ENCODE measurements at regions not wholly inside any gene's neighbourhood (a gene's known extent, or its start where the extent isn't known, plus 50 kb on each side); places are given as distances from the start of the nearest gene placed in this dataset.

DNA sequence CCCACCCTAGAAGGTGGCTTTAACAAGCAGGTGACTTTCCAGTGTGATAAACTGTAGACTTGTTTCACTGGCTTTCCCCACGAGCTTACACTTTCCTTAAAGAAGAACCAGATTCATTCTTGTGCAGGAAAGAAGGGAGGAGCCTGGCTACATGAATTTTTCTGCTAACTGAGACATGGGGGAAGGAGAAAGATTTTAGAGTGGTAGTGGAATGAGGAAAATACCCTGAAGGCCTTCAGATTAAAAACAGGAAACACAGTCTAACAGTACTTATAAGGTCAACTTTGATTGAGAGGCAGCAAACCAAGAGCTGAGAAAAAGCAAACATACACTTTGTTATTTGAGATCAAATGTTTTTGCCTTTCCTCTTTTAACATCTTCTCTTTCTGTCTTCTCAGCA lies 640.9 kb upstream of the PLXNA2 start:
- H3K4me3 ChIP-seq, result no peak overlapping the region
- no peaks in the 10 kb centered on the region for H3K9me3 ChIP-seq
- WGBS, 2 donors (ENCODE audit: low coverage in 1 of 2), result 0% methylated on average over 1 of the region's 1 CpG; no CpG with 5 or more reads in 1 of the 2 donors
- H3K27ac ChIP-seq, result no peak overlapping the region
- no peak for TF ChIP-seq POLR2A (IDR thresholded peaks at IDR 0.05)
- no peak for TF ChIP-seq POLR2AphosphoS5 (IDR thresholded peaks at IDR 0.05)
- TF ChIP-seq, protein P1, sequence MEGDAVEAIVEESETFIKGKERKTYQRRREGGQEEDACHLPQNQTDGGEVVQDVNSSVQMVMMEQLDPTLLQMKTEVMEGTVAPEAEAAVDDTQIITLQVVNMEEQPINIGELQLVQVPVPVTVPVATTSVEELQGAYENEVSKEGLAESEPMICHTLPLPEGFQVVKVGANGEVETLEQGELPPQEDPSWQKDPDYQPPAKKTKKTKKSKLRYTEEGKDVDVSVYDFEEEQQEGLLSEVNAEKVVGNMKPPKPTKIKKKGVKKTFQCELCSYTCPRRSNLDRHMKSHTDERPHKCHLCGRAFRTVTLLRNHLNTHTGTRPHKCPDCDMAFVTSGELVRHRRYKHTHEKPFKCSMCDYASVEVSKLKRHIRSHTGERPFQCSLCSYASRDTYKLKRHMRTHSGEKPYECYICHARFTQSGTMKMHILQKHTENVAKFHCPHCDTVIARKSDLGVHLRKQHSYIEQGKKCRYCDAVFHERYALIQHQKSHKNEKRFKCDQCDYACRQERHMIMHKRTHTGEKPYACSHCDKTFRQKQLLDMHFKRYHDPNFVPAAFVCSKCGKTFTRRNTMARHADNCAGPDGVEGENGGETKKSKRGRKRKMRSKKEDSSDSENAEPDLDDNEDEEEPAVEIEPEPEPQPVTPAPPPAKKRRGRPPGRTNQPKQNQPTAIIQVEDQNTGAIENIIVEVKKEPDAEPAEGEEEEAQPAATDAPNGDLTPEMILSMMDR (IDR thresholded peaks at IDR 0.05), result no peak
- TF ChIP-seq EP300 (IDR thresholded peaks at IDR 0.05), result no peak
- no peaks in the 10 kb centered on the region for H3K27me3 ChIP-seq
- ATAC-seq, result no peak
- H3K36me3 ChIP-seq, result no peaks in the 10 kb centered on the region
- no peaks in the 10 kb centered on the region for H3K4me1 ChIP-seq

DNA sequence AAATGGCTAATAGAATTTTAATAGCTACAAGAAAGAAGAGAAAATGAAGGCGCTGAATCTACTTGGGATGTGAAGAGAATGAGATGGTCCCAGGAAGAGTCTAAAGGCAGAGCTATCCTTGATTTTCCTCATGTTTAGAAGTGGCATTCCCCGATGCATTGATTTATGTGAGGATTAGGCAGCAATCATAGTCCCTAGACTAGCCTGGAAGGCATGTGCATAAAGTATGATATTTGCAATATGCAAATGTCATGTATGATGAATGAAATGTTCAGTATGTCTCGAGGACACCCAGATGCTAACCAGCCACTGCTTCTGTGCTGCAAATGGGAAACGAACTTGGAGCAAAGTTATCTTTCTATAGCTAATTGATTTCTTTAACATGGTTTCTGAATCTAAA lies 641.5 kb upstream of the PLXNA2 start:
- H3K27ac ChIP-seq, result no peak overlapping the region
- no peak for TF ChIP-seq POLR2A (IDR thresholded peaks at IDR 0.05)
- TF ChIP-seq EP300 (IDR thresholded peaks at IDR 0.05), result no peak
- no peak for TF ChIP-seq POLR2AphosphoS5 (IDR thresholded peaks at IDR 0.05)
- TF ChIP-seq, protein P1 (IDR thresholded peaks at IDR 0.05), result no peak

DNA sequence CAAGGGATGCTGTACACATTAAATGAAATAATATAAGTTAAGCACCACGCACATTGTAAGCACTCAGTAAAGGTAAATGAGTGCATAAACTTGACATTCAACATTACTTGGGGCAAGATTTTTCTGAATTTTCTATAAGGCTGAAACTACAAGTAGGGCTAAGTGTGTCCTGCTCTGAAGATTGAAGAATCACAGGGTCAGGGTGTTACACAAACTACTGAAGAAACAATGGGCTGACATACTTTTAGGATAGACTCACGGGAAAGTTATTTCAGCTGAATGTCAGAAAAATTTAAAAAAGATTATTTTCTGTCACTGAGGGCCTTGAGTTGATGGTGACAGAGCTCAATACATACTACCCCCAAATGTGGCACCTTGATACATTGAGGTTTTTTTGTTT lies 644.2 kb upstream of the PLXNA2 start:
- no peaks in the 10 kb centered on the region for H3K36me3 ChIP-seq
- no peak overlapping the region for H3K27ac ChIP-seq
- TF ChIP-seq EP300 (IDR thresholded peaks at IDR 0.05) (no peak), POLR2AphosphoS5 (IDR thresholded peaks at IDR 0.05) (no peak), POLR2A (IDR thresholded peaks at IDR 0.05) (no peak)
- TF ChIP-seq, protein P1 (IDR thresholded peaks at IDR 0.05), result no peak
- no peaks in the 10 kb centered on the region for H3K4me1 ChIP-seq
- no peaks in the 10 kb centered on the region for H3K9me3 ChIP-seq
- no peaks in the 10 kb centered on the region for H3K27me3 ChIP-seq
- WGBS, 2 donors (ENCODE audit: low coverage in 1 of 2), result 79 to 93% methylated on average over 2 of the region's 2 CpGs
- ATAC-seq, result no peak
- H3K4me3 ChIP-seq, result no peak overlapping the region

More for the DNA sequence above, 641.5 kb upstream of the PLXNA2 start:
- Histone ChIP-seq H3K27me3 (no peaks in the 10 kb centered on the region), H3K36me3 (no peaks in the 10 kb centered on the region), H3K4me3 (no peak overlapping the region), H3K9me3 (no peaks in the 10 kb centered on the region), H3K4me1 (no peaks in the 10 kb centered on the region)
- ATAC-seq, result no peak
- WGBS, 2 donors (ENCODE audit: low coverage in 1 of 2), result 42 to 51% methylated on average over 4 of the region's 4 CpGs

DNA sequence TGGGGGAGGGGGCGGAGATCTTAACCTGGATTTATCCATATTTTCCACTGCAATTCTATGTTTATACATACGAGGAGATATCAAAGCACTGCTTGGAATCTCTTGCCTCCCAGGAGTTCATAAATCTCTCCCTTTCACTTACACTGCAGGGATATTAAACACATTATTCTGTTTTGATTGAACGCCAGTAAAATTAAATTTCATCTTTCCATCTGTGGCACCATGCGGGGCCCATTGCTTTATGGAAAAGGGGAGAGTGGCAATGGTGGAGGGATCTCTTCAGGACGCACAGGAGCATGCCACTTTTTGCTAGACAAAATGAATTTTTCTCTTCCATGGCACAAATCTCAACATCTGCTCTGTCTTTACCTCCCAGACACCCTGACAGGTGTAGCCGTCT lies 648.0 kb upstream of the PLXNA2 start:
- ATAC-seq, result no peak
- WGBS, 2 donors (ENCODE audit: low coverage in 1 of 2), result 37 to 48% methylated on average over 5 to 6 of the region's 6 CpGs
- H3K36me3 ChIP-seq, result no peaks in the 10 kb centered on the region
- H3K9me3 ChIP-seq, result no peaks in the 10 kb centered on the region
- no peaks in the 10 kb centered on the region for H3K4me1 ChIP-seq
- H3K27me3 ChIP-seq, result no peaks in the 10 kb centered on the region
- no peak overlapping the region for H3K27ac ChIP-seq
- no peak overlapping the region for H3K4me3 ChIP-seq
- TF ChIP-seq, protein P1 (IDR thresholded peaks at IDR 0.05), result no peak
- no peak for TF ChIP-seq POLR2AphosphoS5 (IDR thresholded peaks at IDR 0.05)
- TF ChIP-seq POLR2A (IDR thresholded peaks at IDR 0.05), result no peak
- TF ChIP-seq EP300 (IDR thresholded peaks at IDR 0.05), result no peak

DNA sequence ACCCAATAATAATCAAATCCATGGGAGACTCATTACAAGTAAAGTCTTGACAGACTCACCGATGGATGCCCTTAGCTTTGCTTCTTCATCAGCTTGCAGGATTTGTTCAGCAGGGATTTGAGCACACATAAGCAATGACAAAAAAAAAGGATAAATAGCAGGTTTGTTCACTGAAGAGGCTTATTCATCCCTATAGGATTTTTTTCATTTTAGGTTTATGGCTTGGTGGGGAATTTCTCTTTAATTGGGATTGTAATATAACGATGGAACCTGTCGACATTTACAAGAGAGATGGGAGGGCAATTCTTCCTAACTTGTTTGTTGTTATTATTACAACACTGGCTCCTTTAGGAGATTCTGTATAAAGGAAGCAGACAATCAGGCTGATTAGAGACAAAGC lies 649.1 kb upstream of the PLXNA2 start:
- no peak overlapping the region for H3K4me3 ChIP-seq
- H3K4me1 ChIP-seq, result no peaks in the 10 kb centered on the region
- no peaks in the 10 kb centered on the region for H3K9me3 ChIP-seq
- 52 to 67% methylated on average over 3 of the region's 3 CpGs for WGBS, 2 donors (ENCODE audit: low coverage in 1 of 2)
- TF ChIP-seq EP300 (IDR thresholded peaks at IDR 0.05) (no peak), POLR2AphosphoS5 (IDR thresholded peaks at IDR 0.05) (no peak), POLR2A (IDR thresholded peaks at IDR 0.05) (no peak)
- TF ChIP-seq, protein P1 (IDR thresholded peaks at IDR 0.05), result no peak
- no peak overlapping the region for H3K27ac ChIP-seq
- H3K36me3 ChIP-seq, result no peaks in the 10 kb centered on the region
- H3K27me3 ChIP-seq, result no peaks in the 10 kb centered on the region
- no peak for ATAC-seq
